H9 (cell line): ENCODE measurements at regions not wholly inside any gene's neighbourhood (a gene's known extent, or its start where the extent isn't known, plus 50 kb on each side); places are given as distances from the start of the nearest gene placed in this dataset.

Experiments
- DNase-seq: peaks from one replicate; pipeline ENCODE4 v3.0.0-alpha.2; 2017
- H2AFZ ChIP-seq: one replicate; pipeline ENCODE4 v1.6.1; 2013; ENCODE audit warnings: mild to moderate bottlenecking, low read length, control low read depth, moderate library complexity
- H2AK5ac ChIP-seq: 2 replicates; pipeline ENCODE4 v1.6.1; 2013; ENCODE audit warnings: low read length, control low read depth, mixed read lengths; ENCODE audit not compliant: insufficient read length
- H2BK120ac ChIP-seq: one replicate; pipeline ENCODE4 v1.6.1; 2013; ENCODE audit warnings: low read depth, mild to moderate bottlenecking, low read length, control low read depth, inconsistent platforms; ENCODE audit not compliant: poor library complexity, severe bottlenecking
- H2BK12ac ChIP-seq: 2 replicates; pipeline ENCODE4 v1.6.1; 2013; ENCODE audit warnings: low read length, control low read depth, mixed read lengths, low read depth; ENCODE audit not compliant: insufficient read length
- H2BK15ac ChIP-seq: 2 replicates; pipeline ENCODE4 v1.6.1; 2013; ENCODE audit warnings: low read depth, low read length, control low read depth
- H2BK20ac ChIP-seq: one replicate; pipeline ENCODE4 v1.6.1; 2013; ENCODE audit warnings: low read depth, mild to moderate bottlenecking, low read length, control low read depth, inconsistent platforms; ENCODE audit not compliant: poor library complexity, severe bottlenecking
- H2BK5ac ChIP-seq: 2 replicates; pipeline ENCODE4 v1.6.1; 2013; ENCODE audit warnings: low read length, control low read depth, mixed read lengths; ENCODE audit not compliant: insufficient read length
- H3K14ac ChIP-seq: 2 replicates; pipeline ENCODE4 v1.6.1; 2013; ENCODE audit warnings: low read length, control low read depth; ENCODE audit not compliant: insufficient read depth
- H3K18ac ChIP-seq: 2 replicates; pipeline ENCODE4 v1.6.1; 2013; ENCODE audit warnings: low read depth, mild to moderate bottlenecking, mixed read lengths, low read length, control low read depth; ENCODE audit not compliant: insufficient read length
- H3K23ac ChIP-seq: 2 replicates; pipeline ENCODE4 v1.6.1; 2013; ENCODE audit warnings: low read length, control low read depth, mixed read lengths, low read depth; ENCODE audit not compliant: insufficient read length
- H3K23me2 ChIP-seq: 2 replicates; pipeline ENCODE4 v1.6.1; 2013; ENCODE audit warnings: low read depth, mild to moderate bottlenecking, mixed read lengths, low read length, control low read depth; ENCODE audit not compliant: insufficient read length, poor library complexity, severe bottlenecking
- H3K27ac ChIP-seq: 2 replicates; pipeline ENCODE4 v1.5.1; 2013; ENCODE audit warnings: low read length, control low read depth, mixed read lengths, low read depth; ENCODE audit not compliant: insufficient read length
- H3K27me3 ChIP-seq: 2 replicates; pipeline ENCODE4 v1.6.1; 2013; ENCODE audit warnings: low read length, control low read depth, inconsistent platforms; ENCODE audit not compliant: insufficient read depth
- H3K4ac ChIP-seq: 2 replicates; pipeline ENCODE4 v1.6.1; 2013; ENCODE audit warnings: low read depth, mild to moderate bottlenecking, control low read depth, inconsistent platforms, low read length, moderate library complexity
- H3K4me1 ChIP-seq: 2 replicates; pipeline ENCODE4 v1.6.1; 2013; ENCODE audit warnings: low read length, control low read depth, inconsistent platforms; ENCODE audit not compliant: insufficient read depth
- H3K4me2 ChIP-seq: 2 replicates; pipeline ENCODE4 v1.6.1; 2013; ENCODE audit warnings: low read length, control low read depth, mixed read lengths; ENCODE audit not compliant: insufficient read length, insufficient read depth
- H3K56ac ChIP-seq: 2 replicates; pipeline ENCODE4 v1.6.1; 2013; ENCODE audit warnings: low read depth, mild to moderate bottlenecking, mixed read lengths, low read length, control low read depth; ENCODE audit not compliant: insufficient read length
- H3K79me1 ChIP-seq: 2 replicates; pipeline ENCODE4 v1.6.1; 2013; ENCODE audit warnings: low read depth, mild to moderate bottlenecking, moderate library complexity, low read length, control low read depth, inconsistent platforms; ENCODE audit not compliant: insufficient read depth, poor library complexity, severe bottlenecking
- H3K79me2 ChIP-seq: 2 replicates; pipeline ENCODE4 v1.6.1; 2013; ENCODE audit warnings: low read length, control low read depth, inconsistent platforms; ENCODE audit not compliant: insufficient read depth
- H3K9ac ChIP-seq: 2 replicates; pipeline ENCODE4 v1.6.1; 2013; ENCODE audit warnings: low read length, control low read depth, mixed read lengths; ENCODE audit not compliant: insufficient read length; ENCODE audit errors: extremely low read depth
- H3K9me3 ChIP-seq: one replicate; pipeline ENCODE4 v1.6.1; 2013; ENCODE audit warnings: low read depth, low read length, inconsistent platforms; ENCODE audit not compliant: control insufficient read depth
- H3T11ph ChIP-seq: one replicate; pipeline ENCODE4 v1.6.1; 2013; ENCODE audit warnings: mild to moderate bottlenecking, low read length, control low read depth, inconsistent platforms
- H4K20me1 ChIP-seq: one replicate; pipeline ENCODE4 v1.6.1; 2013; ENCODE audit not compliant: control insufficient read depth, insufficient read length, insufficient read depth
- H4K5ac ChIP-seq: 2 replicates; pipeline ENCODE4 v1.6.1; 2013; ENCODE audit warnings: low read depth, mild to moderate bottlenecking, mixed read lengths, low read length, control low read depth; ENCODE audit not compliant: insufficient read length
- H4K8ac ChIP-seq: replicated peaks from 2 replicates; pipeline ENCODE4 v1.6.1; 2013; ENCODE audit warnings: low read length, control low read depth, mixed read lengths, low read depth; ENCODE audit not compliant: insufficient read length
- H4K91ac ChIP-seq: 2 replicates; pipeline ENCODE4 v1.6.1; 2013; ENCODE audit warnings: low read depth, mild to moderate bottlenecking, moderate library complexity, mixed read lengths, low read length, control low read depth; ENCODE audit not compliant: insufficient read length
- H3K27ac Mint-ChIP-seq, 3 experiments: 2 replicates in 2 of 3; 3 replicates in 1 of 3; pipeline ENCODE4 v1.8.0; 2020 to 2021; ENCODE audit warnings: mixed read lengths in 3 of 3, mild to moderate bottlenecking in 1 of 3, moderate library complexity in 1 of 3
- H3K27me3 Mint-ChIP-seq: 2 replicates; pipeline ENCODE4 v1.8.0; 2021; ENCODE audit warnings: low read depth, mild to moderate bottlenecking, moderate library complexity, mixed read lengths
- H3K36me3 Mint-ChIP-seq, 3 experiments: 2 replicates in 2 of 3; 3 replicates in 1 of 3; pipeline ENCODE4 v1.8.0; 2020 to 2021; ENCODE audit warnings: low read depth in 3 of 3, mixed read lengths in 3 of 3; ENCODE audit not compliant: insufficient read depth in 1 of 3
- H3K4me1 Mint-ChIP-seq, 2 experiments: 2 replicates each; pipeline ENCODE4 v1.8.0; 2020; ENCODE audit warnings: mixed read lengths in 2 of 2
- H3K4me3 Mint-ChIP-seq, 2 experiments: 2 replicates in 1 of 2; 3 replicates in 1 of 2; pipeline ENCODE4 v1.8.0; 2020 to 2021; ENCODE audit warnings: mild to moderate bottlenecking in 2 of 2, mixed read lengths in 2 of 2, moderate library complexity in 1 of 2
- H3K9me3 Mint-ChIP-seq, 2 experiments: 2 replicates in 1 of 2; 3 replicates in 1 of 2; pipeline ENCODE4 v1.8.0; 2020; ENCODE audit warnings: mild to moderate bottlenecking in 2 of 2, mixed read lengths in 2 of 2, moderate library complexity in 1 of 2
- WGBS: extraction: QIAGEN DNeasy Blood & Tissue Kit; methylation state at CpG from one replicate; pipeline ENCODE4 v1.1.7; 2013; ENCODE audit warnings: missing lambda C conversion rate, low lambda C conversion rate, mixed read lengths; ENCODE audit not compliant: insufficient read length; ENCODE audit errors: extremely low coverage; 5-methylcytosine and 5-hydroxymethylcytosine counted together
- TF ChIP-seq, protein P1 (sequence below): fragments of 200-600 bp; sonication (generic); conservative IDR thresholded peaks from 3 replicates; pipeline ENCODE4 v1.8.0; 2021; ENCODE audit warnings: antibody characterized with exemption, mild to moderate bottlenecking

DNA sequence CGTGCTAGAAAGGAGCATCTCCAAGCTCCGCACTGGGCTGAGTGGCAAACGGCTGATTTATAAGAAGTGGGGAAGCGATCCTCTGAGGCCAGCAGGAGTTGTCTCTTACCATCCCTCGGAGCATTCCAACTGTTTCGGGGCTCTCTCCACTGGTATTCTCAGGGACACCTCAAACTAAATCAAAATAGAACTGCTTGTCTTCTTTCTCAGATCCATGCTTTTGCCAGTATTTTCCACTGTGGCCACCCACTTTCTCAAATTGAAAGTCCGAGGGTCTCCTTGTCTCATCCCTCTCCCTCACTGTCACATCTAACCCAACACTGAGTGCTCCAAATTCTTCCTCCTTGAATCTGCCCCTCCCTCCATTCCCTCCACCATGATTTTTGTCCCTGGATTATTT, 83.2 kb upstream of the LEP start:
- peaks cover 14% of the 10 kb centered on the region for H3K4me1 ChIP-seq
- no peak overlapping the region for H3K27ac Mint-ChIP-seq
- H3K27ac ChIP-seq: no peak overlapping the region
- H4K20me1 ChIP-seq: no peaks in the 10 kb centered on the region
- no peaks in the 10 kb centered on the region for H3K79me2 ChIP-seq
- no peak overlapping the region for H3K18ac ChIP-seq
- peaks cover 20 to 25% of the 10 kb centered on the region in 2 experiments for H3K4me1 Mint-ChIP-seq
- H2BK120ac ChIP-seq: no peak overlapping the region
- H3T11ph ChIP-seq: no peak overlapping the region
- H4K91ac ChIP-seq: no peak overlapping the region
- no peaks in the 10 kb centered on the region for H3K9me3 Mint-ChIP-seq
- H3K27me3 ChIP-seq: no peaks in the 10 kb centered on the region
- no peak overlapping the region for H2AK5ac ChIP-seq
- no peak overlapping the region for H3K56ac ChIP-seq
- no peak overlapping the region for H2BK5ac ChIP-seq
- H3K23ac ChIP-seq: no peak overlapping the region
- no CpG with 5 or more reads among the region's 7 CpGs for WGBS
- H3K36me3 Mint-ChIP-seq: no peaks in the 10 kb centered on the region
- TF ChIP-seq, protein P1, sequence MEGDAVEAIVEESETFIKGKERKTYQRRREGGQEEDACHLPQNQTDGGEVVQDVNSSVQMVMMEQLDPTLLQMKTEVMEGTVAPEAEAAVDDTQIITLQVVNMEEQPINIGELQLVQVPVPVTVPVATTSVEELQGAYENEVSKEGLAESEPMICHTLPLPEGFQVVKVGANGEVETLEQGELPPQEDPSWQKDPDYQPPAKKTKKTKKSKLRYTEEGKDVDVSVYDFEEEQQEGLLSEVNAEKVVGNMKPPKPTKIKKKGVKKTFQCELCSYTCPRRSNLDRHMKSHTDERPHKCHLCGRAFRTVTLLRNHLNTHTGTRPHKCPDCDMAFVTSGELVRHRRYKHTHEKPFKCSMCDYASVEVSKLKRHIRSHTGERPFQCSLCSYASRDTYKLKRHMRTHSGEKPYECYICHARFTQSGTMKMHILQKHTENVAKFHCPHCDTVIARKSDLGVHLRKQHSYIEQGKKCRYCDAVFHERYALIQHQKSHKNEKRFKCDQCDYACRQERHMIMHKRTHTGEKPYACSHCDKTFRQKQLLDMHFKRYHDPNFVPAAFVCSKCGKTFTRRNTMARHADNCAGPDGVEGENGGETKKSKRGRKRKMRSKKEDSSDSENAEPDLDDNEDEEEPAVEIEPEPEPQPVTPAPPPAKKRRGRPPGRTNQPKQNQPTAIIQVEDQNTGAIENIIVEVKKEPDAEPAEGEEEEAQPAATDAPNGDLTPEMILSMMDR: no peak
- H3K4me2 ChIP-seq: no peak overlapping the region
- no peaks in the 10 kb centered on the region for H3K79me1 ChIP-seq
- H3K4me3 Mint-ChIP-seq: no peak overlapping the region
- H3K9me3 ChIP-seq: no peaks in the 10 kb centered on the region
- no peak overlapping the region for H3K14ac ChIP-seq
- no peak for DNase-seq
- no peak overlapping the region for H2BK15ac ChIP-seq
- no peak overlapping the region for H2BK20ac ChIP-seq
- no peak overlapping the region for H3K4ac ChIP-seq
- no peak overlapping the region for H2BK12ac ChIP-seq
- H3K27me3 Mint-ChIP-seq: peaks cover 72% of the 10 kb centered on the region
- no peak overlapping the region for H4K8ac ChIP-seq
- H4K5ac ChIP-seq: no peak overlapping the region
- no peak overlapping the region for H3K9ac ChIP-seq
- no peaks in the 10 kb centered on the region for H3K23me2 ChIP-seq
- H2AFZ ChIP-seq: no peak overlapping the region
